Adrenal gland (tissue), 5 donors: ENCODE measurements at regions not wholly inside any gene's neighbourhood (a gene's known extent, or its start where the extent isn't known, plus 50 kb on each side); places are given as distances from the start of the nearest gene placed in this dataset.

Experiments used
- POLR2A ChIP-seq, 2 donors: fragments of 450-650 bp; IDR thresholded peaks; one replicate each; pipeline ENCODE4 v1.6.1; 2017; ENCODE audit warnings: antibody characterized with exemption in 2 of 2, mild to moderate bottlenecking in 2 of 2, moderate library complexity in 1 of 2
- TF ChIP-seq, protein P1 (sequence below), 6 experiments: fragments of 450-650 bp in 4 of 6; fragments of 200-600 bp in 2 of 6; sonication (generic) in 1 of 6; IDR thresholded peaks; 1 replicate in 5 of 6; 2 replicates in 1 of 6; pipeline versions ENCODE4 v1.5.1 to v1.8.0; 2016 to 2021; ENCODE audit warnings: antibody characterized with exemption in 6 of 6, mild to moderate bottlenecking in 2 of 6, moderate library complexity in 1 of 6
- donor health status: DM: no; HTN: no; CAD: no.

DNA sequence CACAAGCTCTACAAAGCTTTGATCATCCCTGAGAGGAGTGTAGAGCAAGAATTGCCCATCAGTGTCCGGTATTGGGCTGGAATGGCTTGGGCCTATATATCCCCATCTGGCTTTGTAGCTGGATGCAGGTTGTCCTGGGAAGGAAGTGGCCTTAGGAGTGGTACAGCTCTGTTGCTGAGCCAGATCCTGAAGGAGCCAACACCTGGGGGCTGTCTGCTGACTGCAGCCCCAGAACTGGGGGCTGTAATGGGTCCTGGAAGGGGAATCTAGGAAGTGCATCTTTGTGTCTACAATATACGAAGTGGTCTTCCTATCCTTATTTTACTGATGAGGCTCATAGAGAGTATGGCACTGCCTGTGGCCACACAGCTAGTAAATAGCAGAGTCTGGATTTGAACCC is 145.9 kb downstream of the CDC5L start:
- TF ChIP-seq, protein P1, sequence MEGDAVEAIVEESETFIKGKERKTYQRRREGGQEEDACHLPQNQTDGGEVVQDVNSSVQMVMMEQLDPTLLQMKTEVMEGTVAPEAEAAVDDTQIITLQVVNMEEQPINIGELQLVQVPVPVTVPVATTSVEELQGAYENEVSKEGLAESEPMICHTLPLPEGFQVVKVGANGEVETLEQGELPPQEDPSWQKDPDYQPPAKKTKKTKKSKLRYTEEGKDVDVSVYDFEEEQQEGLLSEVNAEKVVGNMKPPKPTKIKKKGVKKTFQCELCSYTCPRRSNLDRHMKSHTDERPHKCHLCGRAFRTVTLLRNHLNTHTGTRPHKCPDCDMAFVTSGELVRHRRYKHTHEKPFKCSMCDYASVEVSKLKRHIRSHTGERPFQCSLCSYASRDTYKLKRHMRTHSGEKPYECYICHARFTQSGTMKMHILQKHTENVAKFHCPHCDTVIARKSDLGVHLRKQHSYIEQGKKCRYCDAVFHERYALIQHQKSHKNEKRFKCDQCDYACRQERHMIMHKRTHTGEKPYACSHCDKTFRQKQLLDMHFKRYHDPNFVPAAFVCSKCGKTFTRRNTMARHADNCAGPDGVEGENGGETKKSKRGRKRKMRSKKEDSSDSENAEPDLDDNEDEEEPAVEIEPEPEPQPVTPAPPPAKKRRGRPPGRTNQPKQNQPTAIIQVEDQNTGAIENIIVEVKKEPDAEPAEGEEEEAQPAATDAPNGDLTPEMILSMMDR (IDR thresholded peaks at IDR 0.05), result no peak
- no peak for TF ChIP-seq POLR2A (IDR thresholded peaks at IDR 0.05)
